GM21447 (cell line): ENCODE measurements at regions not wholly inside any gene's neighbourhood (a gene's known extent, or its start where the extent isn't known, plus 50 kb on each side); places are given as distances from the start of the nearest gene placed in this dataset.

ENCODE experiments used
- ATAC-seq: cut with Tn5 transposase; IDR thresholded peaks from one replicate; pipeline ENCODE4 v1.9.1; 2021; ENCODE audit not compliant: unreplicated experiment

GRCh38 chr12:125417446-125417845 is 352.2 kb downstream of the AACS start:
- no peak for ATAC-seq

- ATAC-seq = no peak
Measured at GRCh38 chr12:125418902-125419564, 353.8 kb downstream of the AACS start.

GRCh38 chr12:125424909-125425308 is 359.7 kb downstream of the AACS start:
- no peak for ATAC-seq

- ATAC-seq = no peak
Measured at GRCh38 chr12:125431516-125431915, 366.3 kb downstream of the AACS start.

- no peak for ATAC-seq
Measured at GRCh38 chr12:125434131-125434530, 368.9 kb downstream of the AACS start.

GRCh38 chr12:125434936-125435443 is 369.8 kb downstream of the AACS start:
- ATAC-seq = peak; percentile 82

- ATAC-seq = no peak
Measured at GRCh38 chr12:125435871-125436270, 370.6 kb downstream of the AACS start.

- no peak for ATAC-seq
Measured at GRCh38 chr12:125436686-125437085, 371.5 kb downstream of the AACS start.

- no peak for ATAC-seq
Measured at GRCh38 chr12:125440399-125440798, 375.2 kb downstream of the AACS start.

- ATAC-seq = no peak
Measured at GRCh38 chr12:125443341-125443740, 378.1 kb downstream of the AACS start.

- ATAC-seq = no peak
Measured at GRCh38 chr12:125451408-125451807, 386.2 kb downstream of the AACS start.

- no peak for ATAC-seq
Measured at GRCh38 chr12:125453751-125454150, 388.5 kb downstream of the AACS start.

GRCh38 chr12:125454291-125454690 is 389.1 kb downstream of the AACS start:
- no peak for ATAC-seq

- ATAC-seq = no peak
Measured at GRCh38 chr12:125454786-125455480, 389.7 kb downstream of the AACS start.

GRCh38 chr12:125455556-125455955 is 390.3 kb downstream of the AACS start:
- ATAC-seq = no peak

GRCh38 chr12:125458552-125459268 is 393.5 kb downstream of the AACS start:
- ATAC-seq = no peak

- ATAC-seq = no peak
Measured at GRCh38 chr12:125461831-125462230, 396.6 kb downstream of the AACS start.

GRCh38 chr12:125463386-125463785 is 398.2 kb downstream of the AACS start:
- no peak for ATAC-seq

GRCh38 chr12:125467363-125467762 is 402.1 kb downstream of the AACS start:
- no peak for ATAC-seq

- ATAC-seq = no peak
Measured at GRCh38 chr12:125469683-125470082, 404.4 kb downstream of the AACS start.

- no peak for ATAC-seq
Measured at GRCh38 chr12:125470838-125471783, 405.9 kb downstream of the AACS start.
